ENCODE measurements at regions not wholly inside any gene's neighbourhood (a gene's known extent, or its start where the extent isn't known, plus 50 kb on each side); places are given as distances from the start of the nearest gene placed in this dataset.

- no peaks in the 10 kb centered on the region for H3F3A ChIP-seq (ENCODE audit: control insufficient read depth, insufficient read depth)
- H3K4me2 ChIP-seq (ENCODE audit: low read length) = no peak overlapping the region
- no peak for TF ChIP-seq CTCF (IDR thresholded peaks at IDR 0.05; ENCODE audit: low read depth, low read length, poor library complexity, severe bottlenecking)
- no peak for TF ChIP-seq EZH2phosphoT487 (IDR thresholded peaks at IDR 0.05; ENCODE audit: borderline replicate concordance, low read length)
- no peaks in the 10 kb centered on the region for H3K79me2 ChIP-seq (ENCODE audit: control insufficient read depth, low read length)
- no peak overlapping the region for H3K27ac ChIP-seq (ENCODE audit: low read depth, low read length)
- no peaks in the 10 kb centered on the region for H3K9me3 ChIP-seq (ENCODE audit: control insufficient read depth, insufficient read depth, low read length)
- H3K9me2 ChIP-seq (replicated peaks; ENCODE audit: control insufficient read depth, low read length) = no peaks in the 10 kb centered on the region
- no peaks in the 10 kb centered on the region for H3K36me3 ChIP-seq (ENCODE audit: control insufficient read depth, low read length)
- no peaks in the 10 kb centered on the region for H3K4me1 ChIP-seq (ENCODE audit: control insufficient read depth, low read length)
- H3K27me3 ChIP-seq (ENCODE audit: control insufficient read depth, low read length) = no peaks in the 10 kb centered on the region
- no peak overlapping the region for H3K4me3 ChIP-seq (ENCODE audit: low read length)
- H4K20me1 ChIP-seq (ENCODE audit: control insufficient read depth, insufficient read depth, low read depth, low read length) = no peaks in the 10 kb centered on the region
Observed at GRCh38 chr15:96997538-96997937, 667.0 kb downstream of the NR2F2 start.

GRCh38 chr15:97009031-97009431, 678.5 kb downstream of the NR2F2 start:
- no peaks in the 10 kb centered on the region for H4K20me1 ChIP-seq (ENCODE audit: control insufficient read depth, insufficient read depth, low read depth, low read length)
- H3K4me1 ChIP-seq (ENCODE audit: control insufficient read depth, low read length) = no peaks in the 10 kb centered on the region
- H3K27ac ChIP-seq (ENCODE audit: low read depth, low read length) = no peak overlapping the region
- no peaks in the 10 kb centered on the region for H3F3A ChIP-seq (ENCODE audit: control insufficient read depth, insufficient read depth)
- no peak overlapping the region for H3K4me2 ChIP-seq (ENCODE audit: low read length)
- no peak overlapping the region for H3K4me3 ChIP-seq (ENCODE audit: low read length)
- no peaks in the 10 kb centered on the region for H3K79me2 ChIP-seq (ENCODE audit: control insufficient read depth, low read length)
- TF ChIP-seq EZH2phosphoT487 (IDR thresholded peaks at IDR 0.05; ENCODE audit: borderline replicate concordance, low read length) = no peak
- no peak for TF ChIP-seq CTCF (IDR thresholded peaks at IDR 0.05; ENCODE audit: low read depth, low read length, poor library complexity, severe bottlenecking)
- H3K36me3 ChIP-seq (ENCODE audit: control insufficient read depth, low read length) = no peaks in the 10 kb centered on the region
- H3K27me3 ChIP-seq (ENCODE audit: control insufficient read depth, low read length) = no peaks in the 10 kb centered on the region
- H3K9me3 ChIP-seq (ENCODE audit: control insufficient read depth, insufficient read depth, low read length) = no peaks in the 10 kb centered on the region
- H3K9me2 ChIP-seq (replicated peaks; ENCODE audit: control insufficient read depth, low read length) = no peaks in the 10 kb centered on the region

GRCh38 chr15:97012986-97013385, 682.5 kb downstream of the NR2F2 start:
- H3F3A ChIP-seq (ENCODE audit: control insufficient read depth, insufficient read depth) = no peaks in the 10 kb centered on the region
- H3K79me2 ChIP-seq (ENCODE audit: control insufficient read depth, low read length) = no peaks in the 10 kb centered on the region
- no peak overlapping the region for H3K4me2 ChIP-seq (ENCODE audit: low read length)
- no peak for TF ChIP-seq CTCF (IDR thresholded peaks at IDR 0.05; ENCODE audit: low read depth, low read length, poor library complexity, severe bottlenecking)
- no peak for TF ChIP-seq EZH2phosphoT487 (IDR thresholded peaks at IDR 0.05; ENCODE audit: borderline replicate concordance, low read length)
- no peaks in the 10 kb centered on the region for H4K20me1 ChIP-seq (ENCODE audit: control insufficient read depth, insufficient read depth, low read depth, low read length)
- H3K4me3 ChIP-seq (ENCODE audit: low read length) = no peak overlapping the region
- H3K27ac ChIP-seq (ENCODE audit: low read depth, low read length) = no peak overlapping the region
- H3K9me3 ChIP-seq (ENCODE audit: control insufficient read depth, insufficient read depth, low read length) = no peaks in the 10 kb centered on the region
- H3K27me3 ChIP-seq (ENCODE audit: control insufficient read depth, low read length) = no peaks in the 10 kb centered on the region
- H3K9me2 ChIP-seq (replicated peaks; ENCODE audit: control insufficient read depth, low read length) = no peaks in the 10 kb centered on the region
- no peaks in the 10 kb centered on the region for H3K36me3 ChIP-seq (ENCODE audit: control insufficient read depth, low read length)
- H3K4me1 ChIP-seq (ENCODE audit: control insufficient read depth, low read length) = no peaks in the 10 kb centered on the region

- Histone ChIP-seq H3K36me3 (ENCODE audit: control insufficient read depth, low read length) (no peaks in the 10 kb centered on the region), H3K27ac (ENCODE audit: low read depth, low read length) (no peak overlapping the region), H3K9me2 (replicated peaks; ENCODE audit: control insufficient read depth, low read length) (no peaks in the 10 kb centered on the region), H3K4me3 (ENCODE audit: low read length) (no peak overlapping the region), H3K9me3 (ENCODE audit: control insufficient read depth, insufficient read depth, low read length) (no peaks in the 10 kb centered on the region), H3K4me2 (ENCODE audit: low read length) (no peak overlapping the region), H3K79me2 (ENCODE audit: control insufficient read depth, low read length) (no peaks in the 10 kb centered on the region), H3F3A (ENCODE audit: control insufficient read depth, insufficient read depth) (no peaks in the 10 kb centered on the region), H3K4me1 (ENCODE audit: control insufficient read depth, low read length) (no peaks in the 10 kb centered on the region), H4K20me1 (ENCODE audit: control insufficient read depth, insufficient read depth, low read depth, low read length) (no peaks in the 10 kb centered on the region), H3K27me3 (ENCODE audit: control insufficient read depth, low read length) (no peaks in the 10 kb centered on the region)
- TF ChIP-seq EZH2phosphoT487 (IDR thresholded peaks at IDR 0.05; ENCODE audit: borderline replicate concordance, low read length) = no peak
- TF ChIP-seq CTCF (IDR thresholded peaks at IDR 0.05; ENCODE audit: low read depth, low read length, poor library complexity, severe bottlenecking) = no peak
Observed at GRCh38 chr15:97013491-97013890, 683.0 kb downstream of the NR2F2 start.
